ENCODE measurements at regions not wholly inside any gene's neighbourhood (a gene's known extent, or its start where the extent isn't known, plus 50 kb on each side); places are given as distances from the start of the nearest gene placed in this dataset.

- POLR2A ChIA-PET = no interaction called here
- TF ChIP-seq CTCF (IDR thresholded peaks at IDR 0.05; ENCODE audit: control extremely low read depth, extremely low read depth, low read depth, missing control alignments) = no peak
- no peak for DNase-seq (ENCODE audit: extremely low spot score)
- CTCF ChIA-PET = no interaction called here
Measured at GRCh38 chr5:67481362-67481761, 284.8 kb upstream of the CD180 start.

- CTCF ChIA-PET = no interaction called here
- no peak for TF ChIP-seq CTCF (IDR thresholded peaks at IDR 0.05; ENCODE audit: control extremely low read depth, extremely low read depth, low read depth, missing control alignments)
- POLR2A ChIA-PET = no interaction called here
- no peak for DNase-seq (ENCODE audit: extremely low spot score)
Measured at GRCh38 chr5:67478337-67478736, 281.7 kb upstream of the CD180 start.

GRCh38 chr5:67476995-67477394 is 280.4 kb upstream of the CD180 start:
- CTCF ChIA-PET = no interaction called here

GRCh38 chr5:67476531-67476930 is 279.9 kb upstream of the CD180 start:
- POLR2A ChIA-PET = no interaction called here
- CTCF ChIA-PET = no interaction called here
- DNase-seq (ENCODE audit: extremely low spot score) = no peak
- no peak for TF ChIP-seq CTCF (IDR thresholded peaks at IDR 0.05; ENCODE audit: control extremely low read depth, extremely low read depth, low read depth, missing control alignments)

More at GRCh38 chr5:67476995-67477394, 280.4 kb upstream of the CD180 start:
- POLR2A ChIA-PET = no interaction called here
- no peak for DNase-seq (ENCODE audit: extremely low spot score)
- TF ChIP-seq CTCF (IDR thresholded peaks at IDR 0.05; ENCODE audit: control extremely low read depth, extremely low read depth, low read depth, missing control alignments) = no peak

- DNase-seq (ENCODE audit: extremely low spot score) = no peak
- TF ChIP-seq CTCF (IDR thresholded peaks at IDR 0.05; ENCODE audit: control extremely low read depth, extremely low read depth, low read depth, missing control alignments) = no peak
- ChIA-PET POLR2A (no interaction called here), CTCF (no interaction called here)
Measured at GRCh38 chr5:67475489-67475888, 278.9 kb upstream of the CD180 start.

- CTCF ChIA-PET = interaction anchor here (1.3 kb wide), 1 partner anchor 13 kb away, joined by 4 read pairs; no protein-coding TSS in a partner anchor
- no peak for DNase-seq (ENCODE audit: extremely low spot score)
- no peak for TF ChIP-seq CTCF (IDR thresholded peaks at IDR 0.05; ENCODE audit: control extremely low read depth, extremely low read depth, low read depth, missing control alignments)
- POLR2A ChIA-PET = no interaction called here
Measured at GRCh38 chr5:67474597-67475238, 278.1 kb upstream of the CD180 start.

GRCh38 chr5:67467110-67467509 is 270.5 kb upstream of the CD180 start:
- POLR2A ChIA-PET = no interaction called here

More at GRCh38 chr5:67467110-67467509, 270.5 kb upstream of the CD180 start:
- no peak for DNase-seq (ENCODE audit: extremely low spot score)
- TF ChIP-seq CTCF (IDR thresholded peaks at IDR 0.05; ENCODE audit: control extremely low read depth, extremely low read depth, low read depth, missing control alignments) = no peak
- CTCF ChIA-PET = no interaction called here

All from GM10248 (cell line).